ENCODE measurements at regions not wholly inside any gene's neighbourhood (a gene's known extent, or its start where the extent isn't known, plus 50 kb on each side); places are given as distances from the start of the nearest gene placed in this dataset.

- peaks cover 4% of the 10 kb centered on the region; the same call in 1 of the 2 replicates for H3K27me3 ChIP-seq
- H3K36me3 ChIP-seq: no peaks in the 10 kb centered on the region
- TF ChIP-seq CTCF (IDR thresholded peaks at IDR 0.05; ENCODE audit: low read depth, low read length): no peak
- H3K9me3 ChIP-seq: no peaks in the 10 kb centered on the region
- no peak for DNase-seq
- H3K4me1 ChIP-seq: no peaks in the 10 kb centered on the region
- no peak overlapping the region for H3K4me3 ChIP-seq (ENCODE audit: low read depth, low read length)
Observed at GRCh38 chr7:67692425-67692824, 695.8 kb downstream of the TYW1 start.

- Histone ChIP-seq H3K27me3 (peaks cover 4% of the 10 kb centered on the region; the same call in 1 of the 2 replicates), H3K4me3 (ENCODE audit: low read depth, low read length) (no peak overlapping the region), H3K36me3 (no peaks in the 10 kb centered on the region), H3K4me1 (no peaks in the 10 kb centered on the region), H3K9me3 (no peaks in the 10 kb centered on the region)
- DNase-seq: no peak
- TF ChIP-seq CTCF (IDR thresholded peaks at IDR 0.05; ENCODE audit: low read depth, low read length): no peak
Observed at GRCh38 chr7:67696124-67696523, 699.5 kb downstream of the TYW1 start.

GRCh38 chr7:67696878-67697277, 700.2 kb downstream of the TYW1 start:
- Histone ChIP-seq H3K4me3 (ENCODE audit: low read depth, low read length) (no peak overlapping the region), H3K36me3 (no peaks in the 10 kb centered on the region), H3K27me3 (peaks cover 4% of the 10 kb centered on the region; the same call in 1 of the 2 replicates), H3K9me3 (no peaks in the 10 kb centered on the region), H3K4me1 (no peaks in the 10 kb centered on the region)
- DNase-seq: no peak
- no peak for TF ChIP-seq CTCF (IDR thresholded peaks at IDR 0.05; ENCODE audit: low read depth, low read length)

GRCh38 chr7:67698354-67698753, 701.7 kb downstream of the TYW1 start:
- Histone ChIP-seq H3K27me3 (peaks cover 4% of the 10 kb centered on the region; the same call in 1 of the 2 replicates), H3K36me3 (no peaks in the 10 kb centered on the region), H3K9me3 (no peaks in the 10 kb centered on the region), H3K4me1 (no peaks in the 10 kb centered on the region), H3K4me3 (ENCODE audit: low read depth, low read length) (no peak overlapping the region)
- TF ChIP-seq CTCF (IDR thresholded peaks at IDR 0.05; ENCODE audit: low read depth, low read length): no peak
- no peak for DNase-seq

- Histone ChIP-seq H3K9me3 (no peaks in the 10 kb centered on the region), H3K27me3 (no peaks in the 10 kb centered on the region), H3K36me3 (no peaks in the 10 kb centered on the region), H3K4me3 (ENCODE audit: low read depth, low read length) (no peak overlapping the region), H3K4me1 (no peaks in the 10 kb centered on the region)
- no peak for TF ChIP-seq CTCF (IDR thresholded peaks at IDR 0.05; ENCODE audit: low read depth, low read length)
- DNase-seq: no peak
Observed at GRCh38 chr7:67705850-67706249, 709.2 kb downstream of the TYW1 start.

GRCh38 chr7:67711706-67712105, 715.1 kb downstream of the TYW1 start:
- no peaks in the 10 kb centered on the region for H3K4me1 ChIP-seq
- no peaks in the 10 kb centered on the region for H3K27me3 ChIP-seq
- TF ChIP-seq CTCF (IDR thresholded peaks at IDR 0.05; ENCODE audit: low read depth, low read length): no peak
- H3K4me3 ChIP-seq (ENCODE audit: low read depth, low read length): no peak overlapping the region
- H3K36me3 ChIP-seq: no peaks in the 10 kb centered on the region
- no peaks in the 10 kb centered on the region for H3K9me3 ChIP-seq
- DNase-seq: no peak
